ENCODE measurements at regions not wholly inside any gene's neighbourhood (a gene's known extent, or its start where the extent isn't known, plus 50 kb on each side); places are given as distances from the start of the nearest gene placed in this dataset.
A peak's percentile ranks its signal among the peaks of the same experiment; 100 is the strongest.

DNA sequence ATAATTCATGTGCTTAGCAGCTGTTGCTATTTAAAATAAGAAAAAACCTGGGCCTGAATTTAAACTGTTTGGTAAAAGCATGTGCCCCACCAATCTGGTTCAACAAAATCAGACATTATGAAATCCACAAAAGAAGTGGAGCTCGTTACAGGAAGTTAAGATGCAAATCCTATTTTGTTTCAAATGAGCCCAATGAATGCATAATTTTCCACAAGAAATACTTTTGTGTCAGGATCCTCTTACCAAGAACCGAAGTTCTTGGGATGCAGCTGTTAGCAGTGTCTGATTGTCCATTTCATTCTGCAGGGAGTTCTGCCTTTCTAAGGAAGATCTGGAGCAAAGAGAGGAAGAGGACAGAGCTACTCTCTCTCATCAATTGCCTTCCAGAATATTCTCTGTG is 105.7 kb upstream of the RBBP6 start:
- TF ChIP-seq POLR2AphosphoS5 (IDR thresholded peaks at IDR 0.05; ENCODE audit: low read depth) (no peak), GABPA (IDR thresholded peaks at IDR 0.05; ENCODE audit: low read depth) (no peak), SPI1 (IDR thresholded peaks at IDR 0.05; ENCODE audit: borderline replicate concordance, low read depth) (no peak)
- TF ChIP-seq, protein P1, sequence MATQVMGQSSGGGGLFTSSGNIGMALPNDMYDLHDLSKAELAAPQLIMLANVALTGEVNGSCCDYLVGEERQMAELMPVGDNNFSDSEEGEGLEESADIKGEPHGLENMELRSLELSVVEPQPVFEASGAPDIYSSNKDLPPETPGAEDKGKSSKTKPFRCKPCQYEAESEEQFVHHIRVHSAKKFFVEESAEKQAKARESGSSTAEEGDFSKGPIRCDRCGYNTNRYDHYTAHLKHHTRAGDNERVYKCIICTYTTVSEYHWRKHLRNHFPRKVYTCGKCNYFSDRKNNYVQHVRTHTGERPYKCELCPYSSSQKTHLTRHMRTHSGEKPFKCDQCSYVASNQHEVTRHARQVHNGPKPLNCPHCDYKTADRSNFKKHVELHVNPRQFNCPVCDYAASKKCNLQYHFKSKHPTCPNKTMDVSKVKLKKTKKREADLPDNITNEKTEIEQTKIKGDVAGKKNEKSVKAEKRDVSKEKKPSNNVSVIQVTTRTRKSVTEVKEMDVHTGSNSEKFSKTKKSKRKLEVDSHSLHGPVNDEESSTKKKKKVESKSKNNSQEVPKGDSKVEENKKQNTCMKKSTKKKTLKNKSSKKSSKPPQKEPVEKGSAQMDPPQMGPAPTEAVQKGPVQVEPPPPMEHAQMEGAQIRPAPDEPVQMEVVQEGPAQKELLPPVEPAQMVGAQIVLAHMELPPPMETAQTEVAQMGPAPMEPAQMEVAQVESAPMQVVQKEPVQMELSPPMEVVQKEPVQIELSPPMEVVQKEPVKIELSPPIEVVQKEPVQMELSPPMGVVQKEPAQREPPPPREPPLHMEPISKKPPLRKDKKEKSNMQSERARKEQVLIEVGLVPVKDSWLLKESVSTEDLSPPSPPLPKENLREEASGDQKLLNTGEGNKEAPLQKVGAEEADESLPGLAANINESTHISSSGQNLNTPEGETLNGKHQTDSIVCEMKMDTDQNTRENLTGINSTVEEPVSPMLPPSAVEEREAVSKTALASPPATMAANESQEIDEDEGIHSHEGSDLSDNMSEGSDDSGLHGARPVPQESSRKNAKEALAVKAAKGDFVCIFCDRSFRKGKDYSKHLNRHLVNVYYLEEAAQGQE (IDR thresholded peaks at IDR 0.05; ENCODE audit: insufficient replicate concordance, low read depth), result no peak
- TF ChIP-seq, protein P2, sequence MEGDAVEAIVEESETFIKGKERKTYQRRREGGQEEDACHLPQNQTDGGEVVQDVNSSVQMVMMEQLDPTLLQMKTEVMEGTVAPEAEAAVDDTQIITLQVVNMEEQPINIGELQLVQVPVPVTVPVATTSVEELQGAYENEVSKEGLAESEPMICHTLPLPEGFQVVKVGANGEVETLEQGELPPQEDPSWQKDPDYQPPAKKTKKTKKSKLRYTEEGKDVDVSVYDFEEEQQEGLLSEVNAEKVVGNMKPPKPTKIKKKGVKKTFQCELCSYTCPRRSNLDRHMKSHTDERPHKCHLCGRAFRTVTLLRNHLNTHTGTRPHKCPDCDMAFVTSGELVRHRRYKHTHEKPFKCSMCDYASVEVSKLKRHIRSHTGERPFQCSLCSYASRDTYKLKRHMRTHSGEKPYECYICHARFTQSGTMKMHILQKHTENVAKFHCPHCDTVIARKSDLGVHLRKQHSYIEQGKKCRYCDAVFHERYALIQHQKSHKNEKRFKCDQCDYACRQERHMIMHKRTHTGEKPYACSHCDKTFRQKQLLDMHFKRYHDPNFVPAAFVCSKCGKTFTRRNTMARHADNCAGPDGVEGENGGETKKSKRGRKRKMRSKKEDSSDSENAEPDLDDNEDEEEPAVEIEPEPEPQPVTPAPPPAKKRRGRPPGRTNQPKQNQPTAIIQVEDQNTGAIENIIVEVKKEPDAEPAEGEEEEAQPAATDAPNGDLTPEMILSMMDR (IDR thresholded peaks at IDR 0.05; ENCODE audit: insufficient read depth, low read length), result no peak
- Histone ChIP-seq H3K27me3 (ENCODE audit: insufficient read depth, poor library complexity, severe bottlenecking) (peaks cover 2% of the 10 kb centered on the region), H3K4me3 (replicated peaks; ENCODE audit: insufficient read depth, low read length) (no peak overlapping the region), H3K27ac (replicated peaks) (no peak overlapping the region)
- DNase-seq (ENCODE audit: low read depth in 1 of 2, low spot score in 1 of 2), result no peak

DNA sequence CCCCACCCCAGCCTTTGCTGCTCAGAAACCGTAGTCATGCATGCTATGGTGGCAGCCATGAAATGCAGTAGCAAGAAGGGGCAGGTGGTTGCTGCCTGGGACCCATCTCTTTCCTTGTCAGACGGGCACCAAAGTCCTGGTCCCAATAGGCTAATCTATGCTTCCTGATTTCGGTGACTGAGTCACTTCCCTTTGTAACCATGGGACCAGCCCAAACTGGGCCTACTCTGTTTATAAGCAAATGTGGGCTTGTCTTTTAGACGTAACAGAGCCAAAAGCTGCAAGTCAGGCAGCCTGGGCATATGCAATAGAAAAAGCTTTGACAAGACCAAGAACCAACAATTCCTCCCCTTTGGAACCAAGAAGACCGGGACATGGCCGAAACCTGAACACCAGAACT is 99.1 kb upstream of the RBBP6 start:
- peak in 1 of 2 experiments; percentile 2 for DNase-seq (ENCODE audit: low read depth in 1 of 2, low spot score in 1 of 2)
- Histone ChIP-seq H3K27me3 (ENCODE audit: insufficient read depth, poor library complexity, severe bottlenecking) (no peaks in the 10 kb centered on the region), H3K27ac (replicated peaks) (no peak overlapping the region), H3K4me3 (replicated peaks; ENCODE audit: insufficient read depth, low read length) (no peak overlapping the region)
- no peak for TF ChIP-seq POLR2AphosphoS5 (IDR thresholded peaks at IDR 0.05; ENCODE audit: low read depth)
- no peak for TF ChIP-seq SPI1 (IDR thresholded peaks at IDR 0.05; ENCODE audit: borderline replicate concordance, low read depth)
- TF ChIP-seq, protein P2 (IDR thresholded peaks at IDR 0.05; ENCODE audit: insufficient read depth, low read length), result no peak
- TF ChIP-seq, protein P1 (IDR thresholded peaks at IDR 0.05; ENCODE audit: insufficient replicate concordance, low read depth), result no peak
- no peak for TF ChIP-seq GABPA (IDR thresholded peaks at IDR 0.05; ENCODE audit: low read depth)

DNA sequence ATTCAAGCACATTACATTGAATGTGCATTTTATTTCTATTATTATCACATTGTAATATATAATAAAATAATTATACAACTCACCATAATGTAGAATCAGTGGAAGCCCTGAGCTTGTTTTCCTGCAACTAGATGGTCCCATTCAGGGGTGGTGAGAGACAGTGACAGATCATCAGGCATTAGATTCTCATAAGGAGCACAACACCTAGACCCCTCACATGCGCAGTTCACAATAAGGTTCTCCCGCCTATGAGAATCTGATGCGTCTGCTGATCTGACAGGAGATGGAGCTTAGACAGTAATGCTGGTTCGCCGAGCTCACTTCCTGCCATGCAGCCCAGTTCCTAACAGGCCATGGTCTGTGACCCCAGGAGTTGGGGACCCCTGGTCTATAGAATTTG is 96.7 kb upstream of the RBBP6 start:
- H3K4me3 ChIP-seq (replicated peaks; ENCODE audit: insufficient read depth, low read length), result no peak overlapping the region
- no peaks in the 10 kb centered on the region for H3K27me3 ChIP-seq (ENCODE audit: insufficient read depth, poor library complexity, severe bottlenecking)
- no peak for TF ChIP-seq POLR2AphosphoS5 (IDR thresholded peaks at IDR 0.05; ENCODE audit: low read depth)
- TF ChIP-seq, protein P1 (IDR thresholded peaks at IDR 0.05; ENCODE audit: insufficient replicate concordance, low read depth), result no peak
- TF ChIP-seq GABPA (IDR thresholded peaks at IDR 0.05; ENCODE audit: low read depth), result no peak
- no peak for TF ChIP-seq SPI1 (IDR thresholded peaks at IDR 0.05; ENCODE audit: borderline replicate concordance, low read depth)
- TF ChIP-seq, protein P2 (IDR thresholded peaks at IDR 0.05; ENCODE audit: insufficient read depth, low read length), result no peak
- no peak overlapping the region for H3K27ac ChIP-seq (replicated peaks)
- DNase-seq (ENCODE audit: low read depth in 1 of 2, low spot score in 1 of 2), result no peak
